ENCODE measurements at regions not wholly inside any gene's neighbourhood (a gene's known extent, or its start where the extent isn't known, plus 50 kb on each side); places are given as distances from the start of the nearest gene placed in this dataset.

DNA sequence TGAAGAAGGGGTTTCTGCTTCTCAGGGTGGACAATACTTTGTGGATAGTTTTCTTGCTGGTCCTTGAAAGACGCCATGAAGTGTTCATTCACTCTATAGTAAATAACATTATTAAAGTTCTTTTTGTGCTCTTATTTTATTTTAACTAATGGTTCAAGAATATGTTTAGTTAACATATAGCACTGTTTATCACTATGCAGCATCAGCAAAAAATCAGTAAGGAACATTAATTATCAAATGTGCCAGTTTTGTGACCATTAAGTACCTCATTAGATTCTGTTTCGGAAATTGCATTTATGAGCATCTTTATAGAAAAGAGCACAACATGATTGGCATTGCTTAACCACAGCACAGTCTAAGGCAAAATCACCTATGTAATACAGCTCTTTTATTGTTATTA lies 385.6 kb downstream of the LMO4 start:
- Mint-ChIP-seq H3K36me3 (ENCODE audit: low read depth) (no peaks in the 10 kb centered on the region), H3K4me3 (no peak overlapping the region), H3K4me1 (ENCODE audit: low read depth) (no peaks in the 10 kb centered on the region), H3K27me3 (no peaks in the 10 kb centered on the region), H3K9me3 (no peaks in the 10 kb centered on the region), H3K27ac (no peak overlapping the region)
- intact Hi-C loops (cut with micrococcal nuclease), result no loop called here

DNA sequence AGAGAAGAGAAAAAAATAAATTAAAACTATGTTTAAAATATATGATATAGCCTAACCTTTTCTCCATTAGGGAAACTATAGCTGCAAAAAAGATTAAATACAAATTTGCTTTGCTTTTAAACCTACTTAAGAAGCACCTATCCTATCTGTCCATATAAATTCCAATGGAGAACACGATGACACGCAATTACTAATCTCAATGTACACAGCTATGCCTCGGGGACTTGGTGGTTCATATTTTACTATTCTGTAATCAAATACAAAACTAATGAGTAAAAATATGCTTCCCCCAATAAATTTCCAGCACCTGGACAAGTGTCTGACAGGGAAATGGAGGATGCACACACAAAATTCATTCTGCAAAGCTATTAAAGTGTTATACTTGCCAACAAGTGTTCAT lies 386.4 kb downstream of the LMO4 start:
- Mint-ChIP-seq H3K27ac (no peak overlapping the region), H3K27me3 (no peaks in the 10 kb centered on the region), H3K9me3 (no peaks in the 10 kb centered on the region), H3K4me1 (ENCODE audit: low read depth) (no peaks in the 10 kb centered on the region), H3K4me3 (no peak overlapping the region), H3K36me3 (ENCODE audit: low read depth) (no peaks in the 10 kb centered on the region)
- intact Hi-C loops (cut with micrococcal nuclease), result no loop called here

DNA sequence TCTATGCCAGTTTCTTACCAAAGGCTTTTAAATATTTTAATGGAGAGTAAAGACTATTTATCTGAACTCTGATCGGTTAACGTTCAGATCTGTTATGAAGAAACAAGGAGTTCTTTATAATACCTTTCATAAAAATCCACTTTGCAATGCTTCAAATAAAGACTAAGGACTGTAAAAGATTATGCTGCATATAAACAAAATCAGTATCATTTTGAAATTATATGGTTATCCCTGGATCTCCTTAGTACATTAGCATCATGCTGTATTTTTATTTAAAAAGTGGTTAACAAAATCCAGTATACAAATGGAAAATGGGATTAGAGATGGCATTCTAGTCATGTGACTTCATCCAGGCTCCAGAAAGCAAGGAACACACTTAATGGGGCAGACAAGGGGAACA lies 386.8 kb downstream of the LMO4 start:
- intact Hi-C loops (cut with micrococcal nuclease), result no loop called here
- H3K27ac Mint-ChIP-seq, result no peak overlapping the region
- H3K4me1 Mint-ChIP-seq (ENCODE audit: low read depth), result no peaks in the 10 kb centered on the region
- H3K36me3 Mint-ChIP-seq (ENCODE audit: low read depth), result no peaks in the 10 kb centered on the region
- no peak overlapping the region for H3K4me3 Mint-ChIP-seq
- no peaks in the 10 kb centered on the region for H3K27me3 Mint-ChIP-seq
- H3K9me3 Mint-ChIP-seq, result no peaks in the 10 kb centered on the region

DNA sequence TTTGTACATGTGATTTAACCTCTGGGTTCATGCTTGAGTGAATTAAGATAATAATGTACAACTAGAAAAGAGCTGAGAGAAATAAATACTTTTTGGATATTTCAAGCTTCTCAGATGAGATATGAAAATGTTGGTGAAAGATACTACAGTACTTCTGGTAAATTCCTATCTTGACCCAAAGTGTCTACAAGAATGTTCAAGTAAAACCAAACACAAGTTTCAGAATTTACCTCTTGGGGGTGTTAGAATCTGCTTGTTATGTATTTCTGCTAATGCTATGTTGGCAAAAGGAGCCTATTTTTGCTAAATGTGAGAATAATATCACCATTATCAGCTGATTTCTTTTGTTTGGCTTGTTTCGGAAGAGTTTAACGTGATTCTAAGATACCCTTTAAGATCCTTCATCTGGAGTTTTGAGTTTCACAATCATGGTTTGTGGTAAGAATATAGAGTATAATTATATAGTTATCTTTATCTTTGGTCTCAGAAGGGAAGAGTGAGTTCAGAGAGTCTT lies 388.5 kb downstream of the LMO4 start:
- H3K4me3 Mint-ChIP-seq, result no peak overlapping the region
- intact Hi-C loops (cut with micrococcal nuclease), result no loop called here

DNA sequence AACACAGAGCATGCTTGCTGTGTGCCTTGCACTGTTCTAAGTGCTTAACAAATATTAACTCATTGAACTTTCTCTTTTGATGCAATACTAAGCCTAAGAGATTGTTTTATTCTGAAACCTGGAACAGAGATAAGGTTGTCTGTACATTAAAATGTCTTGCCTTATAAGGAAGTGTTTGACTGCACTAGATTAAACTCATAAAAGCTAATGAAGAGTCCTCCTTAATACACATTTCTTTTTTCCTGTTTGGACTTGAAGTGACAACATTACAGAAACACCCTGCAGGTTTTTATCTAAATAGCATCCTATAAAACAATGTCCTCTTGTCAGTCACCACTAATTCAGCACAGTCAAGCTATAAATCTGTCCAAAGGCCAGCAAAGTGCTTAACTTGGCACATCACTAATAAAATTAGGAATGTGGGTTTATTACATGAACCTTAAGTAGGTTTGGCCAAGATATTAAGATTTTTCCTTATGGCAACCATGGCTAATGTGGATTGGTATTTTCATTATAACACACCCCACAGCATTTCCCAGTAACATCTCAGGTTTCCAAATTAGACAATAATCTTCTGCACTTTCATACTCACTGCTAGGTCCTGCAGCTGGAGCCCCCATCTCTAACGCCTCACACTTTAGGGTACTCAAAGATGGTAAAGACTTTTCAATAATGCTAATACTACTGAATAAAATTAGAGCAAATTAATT lies 389.7 kb downstream of the LMO4 start:
- Mint-ChIP-seq H3K36me3 (ENCODE audit: low read depth) (no peaks in the 10 kb centered on the region), H3K9me3 (no peaks in the 10 kb centered on the region), H3K27ac (no peak overlapping the region), H3K4me3 (no peak overlapping the region), H3K4me1 (ENCODE audit: low read depth) (no peaks in the 10 kb centered on the region), H3K27me3 (no peaks in the 10 kb centered on the region)
- intact Hi-C loops (cut with micrococcal nuclease), result no loop called here

More for the DNA sequence above, 388.5 kb downstream of the LMO4 start:
- Mint-ChIP-seq H3K4me1 (ENCODE audit: low read depth) (no peaks in the 10 kb centered on the region), H3K27me3 (no peaks in the 10 kb centered on the region), H3K27ac (no peak overlapping the region), H3K36me3 (ENCODE audit: low read depth) (no peaks in the 10 kb centered on the region), H3K9me3 (no peaks in the 10 kb centered on the region)

DNA sequence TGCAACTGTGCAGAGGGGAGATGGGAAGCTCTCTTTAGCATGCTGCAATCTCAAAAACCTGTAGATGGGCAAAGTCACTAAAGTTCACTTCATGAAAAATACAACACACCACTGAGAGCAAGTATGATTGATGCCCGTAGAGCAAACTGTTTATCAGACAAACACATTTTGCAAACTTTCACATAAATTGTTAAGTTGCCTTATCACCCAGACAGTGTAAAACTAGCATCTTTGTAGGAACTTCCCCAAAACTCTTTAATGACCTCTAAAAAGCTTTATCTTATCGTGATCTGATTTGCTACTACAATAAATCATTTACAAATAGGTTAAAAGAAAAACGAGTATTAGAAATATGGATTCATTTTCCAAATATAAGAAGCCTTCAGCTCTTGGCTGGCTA lies 391.0 kb downstream of the LMO4 start:
- H3K27ac Mint-ChIP-seq, result no peak overlapping the region
- H3K27me3 Mint-ChIP-seq, result no peaks in the 10 kb centered on the region
- H3K9me3 Mint-ChIP-seq, result no peaks in the 10 kb centered on the region

DNA sequence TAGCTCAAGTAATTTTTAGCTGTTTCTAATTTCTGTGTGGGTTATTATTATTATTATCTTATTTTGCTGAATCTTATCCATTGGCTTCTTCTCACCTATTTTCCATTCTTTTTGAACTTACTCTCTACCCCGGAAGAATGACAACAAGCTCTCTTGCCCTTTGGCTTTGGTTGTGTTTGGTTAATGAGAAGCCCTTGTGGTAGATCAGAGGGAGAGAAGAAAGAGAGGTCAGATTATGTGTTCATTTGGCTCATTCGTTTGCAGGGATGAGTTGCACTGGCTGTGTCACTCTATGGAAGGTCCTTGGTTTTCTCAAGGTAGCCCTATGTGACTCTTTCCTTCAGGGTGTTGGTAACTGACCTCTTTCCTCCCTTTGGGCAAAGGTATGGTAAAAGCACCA lies 391.9 kb downstream of the LMO4 start:
- Mint-ChIP-seq H3K36me3 (ENCODE audit: low read depth) (no peaks in the 10 kb centered on the region), H3K27ac (no peak overlapping the region), H3K4me3 (no peak overlapping the region), H3K27me3 (no peaks in the 10 kb centered on the region), H3K4me1 (ENCODE audit: low read depth) (no peaks in the 10 kb centered on the region), H3K9me3 (no peaks in the 10 kb centered on the region)
- intact Hi-C loops (cut with micrococcal nuclease), result no loop called here

More for the DNA sequence above, 391.0 kb downstream of the LMO4 start:
- intact Hi-C loops (cut with micrococcal nuclease), result no loop called here
- H3K4me1 Mint-ChIP-seq (ENCODE audit: low read depth), result no peaks in the 10 kb centered on the region
- no peaks in the 10 kb centered on the region for H3K36me3 Mint-ChIP-seq (ENCODE audit: low read depth)
- H3K4me3 Mint-ChIP-seq, result no peak overlapping the region

DNA sequence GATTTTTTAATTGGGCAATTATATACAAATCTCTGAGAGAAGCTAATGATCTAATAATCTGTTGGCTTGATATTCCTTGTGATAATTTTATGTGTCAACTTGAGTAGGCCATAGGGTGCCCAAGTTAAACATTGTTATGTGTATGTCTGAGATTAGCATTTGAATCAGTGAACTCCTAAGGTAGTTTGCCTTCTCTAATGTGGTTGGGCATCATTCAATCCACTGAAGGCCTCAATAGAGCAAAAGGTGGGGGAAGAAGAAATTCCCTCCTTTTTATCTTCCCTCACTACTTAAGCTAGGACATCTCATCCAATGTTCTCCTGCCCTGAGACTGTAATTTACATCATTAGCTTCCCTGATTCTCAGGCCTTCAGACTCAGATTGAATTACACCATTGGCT lies 394.5 kb downstream of the LMO4 start:
- no peaks in the 10 kb centered on the region for H3K36me3 Mint-ChIP-seq (ENCODE audit: low read depth)
- intact Hi-C loops (cut with micrococcal nuclease), result no loop called here

DNA sequence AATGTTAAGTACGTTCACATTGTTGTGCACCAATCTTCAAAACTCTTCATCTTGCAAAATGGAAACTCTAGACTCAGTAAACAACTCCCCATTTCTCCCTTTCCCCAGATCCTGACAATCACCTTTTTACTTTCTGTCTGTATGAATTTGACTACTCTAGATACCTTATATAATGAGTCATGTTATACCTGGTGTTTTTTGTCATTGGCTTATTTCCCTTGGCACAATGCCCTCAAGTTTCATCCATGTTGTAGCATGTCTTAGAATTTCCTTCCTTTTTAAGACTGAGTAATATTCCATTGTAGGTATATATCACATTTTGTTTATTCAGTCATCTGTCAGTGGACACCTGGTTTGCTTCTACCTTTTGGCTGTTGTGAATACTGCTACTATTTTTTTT lies 399.5 kb downstream of the LMO4 start:
- Mint-ChIP-seq H3K36me3 (ENCODE audit: low read depth) (no peaks in the 10 kb centered on the region), H3K9me3 (peaks cover 8% of the 10 kb centered on the region), H3K27ac (no peak overlapping the region), H3K4me1 (ENCODE audit: low read depth) (no peaks in the 10 kb centered on the region), H3K27me3 (no peaks in the 10 kb centered on the region), H3K4me3 (no peak overlapping the region)
- intact Hi-C loops (cut with micrococcal nuclease), result no loop called here

More for the DNA sequence above, 394.5 kb downstream of the LMO4 start:
- Mint-ChIP-seq H3K27ac (no peak overlapping the region), H3K27me3 (no peaks in the 10 kb centered on the region), H3K9me3 (no peaks in the 10 kb centered on the region), H3K4me3 (no peak overlapping the region), H3K4me1 (ENCODE audit: low read depth) (no peaks in the 10 kb centered on the region)

DNA sequence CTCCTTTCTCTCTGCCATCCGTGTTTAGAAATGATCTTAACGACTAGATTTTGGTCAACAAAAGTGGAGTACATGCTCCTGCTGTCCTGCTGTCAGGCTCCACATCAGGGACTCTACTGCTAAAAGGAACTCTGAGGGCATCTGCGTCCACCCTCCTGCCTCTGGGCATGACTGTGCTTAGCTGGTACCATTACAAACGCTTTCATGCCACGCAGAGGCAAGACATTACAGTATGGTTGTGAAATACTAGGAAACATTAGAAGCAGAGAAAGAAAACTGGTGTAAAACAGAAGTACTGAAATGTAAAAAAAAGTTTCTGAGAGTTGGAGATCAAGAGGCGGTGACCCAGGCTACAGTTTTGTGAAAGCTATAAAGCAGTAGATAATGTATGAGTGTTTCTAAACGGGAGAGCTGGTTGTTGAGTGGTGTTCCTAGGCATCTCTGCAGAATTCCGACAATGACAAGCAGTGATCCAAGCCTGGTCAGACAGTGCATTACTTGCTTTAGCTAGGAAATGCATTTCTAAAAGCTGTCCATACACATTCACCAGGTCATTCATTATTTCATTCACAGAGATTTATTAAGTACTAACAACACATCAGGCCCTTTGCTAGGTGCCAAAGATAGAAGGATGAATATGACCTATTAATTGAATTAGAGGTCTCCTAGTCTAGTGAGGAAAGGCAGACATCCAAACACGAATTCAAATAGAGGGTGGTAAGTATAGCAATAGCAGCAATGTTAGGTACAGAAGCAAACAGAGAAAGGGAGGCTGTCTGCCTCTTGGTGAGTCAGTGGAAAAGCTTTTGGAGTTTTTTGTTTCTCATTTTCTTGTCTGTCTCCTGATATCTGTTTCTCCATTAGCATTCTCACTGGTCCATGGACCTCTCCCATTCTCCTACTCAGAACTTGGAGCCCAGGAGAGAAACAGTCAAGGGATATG lies 401.9 kb downstream of the LMO4 start:
- H3K27me3 Mint-ChIP-seq, result no peaks in the 10 kb centered on the region
- H3K4me1 Mint-ChIP-seq (ENCODE audit: low read depth), result no peaks in the 10 kb centered on the region
- H3K4me3 Mint-ChIP-seq, result no peak overlapping the region
- no peaks in the 10 kb centered on the region for H3K36me3 Mint-ChIP-seq (ENCODE audit: low read depth)
- peaks cover 8% of the 10 kb centered on the region for H3K9me3 Mint-ChIP-seq
- H3K27ac Mint-ChIP-seq, result no peak overlapping the region
- intact Hi-C loops (cut with micrococcal nuclease), result no loop called here

DNA sequence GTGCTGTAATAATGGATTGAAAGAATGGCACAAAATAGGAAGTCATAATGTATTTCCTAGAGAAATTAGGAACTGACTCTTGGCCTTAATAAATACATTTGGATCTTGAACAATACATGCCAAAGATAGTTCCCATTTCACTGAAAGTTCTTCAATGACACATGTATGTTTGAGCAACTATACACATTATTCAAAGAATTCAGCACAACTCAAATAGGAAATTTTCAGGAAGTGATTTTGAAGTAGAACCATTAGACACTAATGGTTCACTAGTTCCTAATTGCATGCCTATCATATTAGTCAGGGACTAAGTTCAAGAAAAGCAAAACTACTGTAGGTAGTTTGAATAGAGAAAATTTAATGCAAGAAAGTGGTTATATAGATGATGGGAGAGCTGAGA lies 404.7 kb downstream of the LMO4 start:
- H3K27ac Mint-ChIP-seq, result no peak overlapping the region
- H3K36me3 Mint-ChIP-seq (ENCODE audit: low read depth), result no peaks in the 10 kb centered on the region
- no peaks in the 10 kb centered on the region for H3K27me3 Mint-ChIP-seq
- no peaks in the 10 kb centered on the region for H3K4me1 Mint-ChIP-seq (ENCODE audit: low read depth)
- intact Hi-C loops (cut with micrococcal nuclease), result no loop called here
- H3K4me3 Mint-ChIP-seq, result no peak overlapping the region
- H3K9me3 Mint-ChIP-seq, result peaks cover 8% of the 10 kb centered on the region

DNA sequence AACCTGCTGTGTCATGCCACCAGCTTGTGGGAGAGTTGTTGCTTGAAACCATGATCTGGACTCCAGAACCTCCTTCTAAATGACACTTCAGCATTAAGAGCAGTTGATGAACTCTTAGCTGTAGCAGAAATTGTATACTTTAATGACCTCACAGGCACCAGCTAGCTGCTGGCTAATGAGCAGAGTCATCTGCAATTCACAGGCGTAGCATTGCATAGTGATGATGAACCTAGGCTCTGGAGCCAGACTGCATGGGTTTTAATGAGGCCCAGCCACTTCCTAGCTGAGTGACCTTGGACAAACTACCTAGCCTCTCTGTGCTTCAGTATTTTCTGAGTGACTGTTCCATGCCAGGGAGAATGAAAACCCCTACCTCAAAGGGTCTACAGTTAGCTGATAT lies 407.1 kb downstream of the LMO4 start:
- Mint-ChIP-seq H3K27ac (no peak overlapping the region), H3K27me3 (no peaks in the 10 kb centered on the region), H3K36me3 (ENCODE audit: low read depth) (no peaks in the 10 kb centered on the region), H3K9me3 (peaks cover 8% of the 10 kb centered on the region), H3K4me3 (no peak overlapping the region), H3K4me1 (ENCODE audit: low read depth) (no peaks in the 10 kb centered on the region)
- intact Hi-C loops (cut with micrococcal nuclease), result no loop called here

DNA sequence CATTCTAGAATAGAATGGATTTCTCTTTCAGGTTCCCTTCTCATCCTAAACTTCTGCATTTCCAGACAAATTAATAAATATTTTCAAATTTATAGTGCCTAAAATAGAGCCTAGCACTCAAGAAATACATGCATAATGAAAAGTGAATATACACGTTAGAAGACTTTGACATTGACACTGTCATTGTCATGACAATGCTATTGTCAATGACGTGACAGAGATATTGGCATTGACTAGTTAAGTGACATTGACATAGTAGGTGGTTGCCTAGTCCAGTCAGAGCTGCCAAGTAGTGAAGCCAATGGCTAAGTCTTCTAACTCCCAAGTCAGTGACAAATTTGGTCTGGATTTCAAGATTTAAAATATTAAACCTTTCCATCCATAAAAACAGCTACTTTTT lies 410.5 kb downstream of the LMO4 start:
- H3K4me3 Mint-ChIP-seq, result no peak overlapping the region
- H3K36me3 Mint-ChIP-seq (ENCODE audit: low read depth), result no peaks in the 10 kb centered on the region
- H3K27me3 Mint-ChIP-seq, result no peaks in the 10 kb centered on the region
- H3K27ac Mint-ChIP-seq, result no peak overlapping the region
- intact Hi-C loops (cut with micrococcal nuclease), result no loop called here
- no peaks in the 10 kb centered on the region for H3K9me3 Mint-ChIP-seq
- H3K4me1 Mint-ChIP-seq (ENCODE audit: low read depth), result no peaks in the 10 kb centered on the region

DNA sequence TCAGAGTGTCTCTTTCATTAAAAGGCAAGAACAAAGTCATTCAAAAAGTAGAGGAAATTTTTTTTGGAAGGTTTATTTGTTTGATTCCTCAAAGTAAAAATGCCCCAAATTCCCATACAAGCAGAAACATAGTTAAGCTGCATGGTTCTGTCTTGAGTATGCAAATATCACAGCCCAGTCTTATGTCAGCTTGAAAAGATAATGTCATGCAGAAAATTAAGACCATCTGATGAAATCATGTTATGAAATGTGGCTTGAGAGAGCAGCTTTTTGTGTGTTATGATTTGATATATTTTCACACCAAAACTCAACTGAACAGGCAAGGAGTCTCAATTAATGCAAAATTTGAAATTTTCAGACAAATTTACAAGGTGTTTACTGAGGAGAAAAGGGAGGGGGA lies 411.0 kb downstream of the LMO4 start:
- H3K27me3 Mint-ChIP-seq, result no peaks in the 10 kb centered on the region
- H3K4me1 Mint-ChIP-seq (ENCODE audit: low read depth), result no peaks in the 10 kb centered on the region
- no peak overlapping the region for H3K4me3 Mint-ChIP-seq
- H3K36me3 Mint-ChIP-seq (ENCODE audit: low read depth), result no peaks in the 10 kb centered on the region
- intact Hi-C loops (cut with micrococcal nuclease), result no loop called here
- no peaks in the 10 kb centered on the region for H3K9me3 Mint-ChIP-seq
- no peak overlapping the region for H3K27ac Mint-ChIP-seq

Data from dendritic cell treated with granulocyte-macrophage colony-stimulating factor and Interleukin-4, amounts not matched to agents 40 ng/mL and 50 ng/mL, for 4 days (primary cell).